Hepatocyte (in vitro differentiated cells): ENCODE measurements at regions not wholly inside any gene's neighbourhood (a gene's known extent, or its start where the extent isn't known, plus 50 kb on each side); places are given as distances from the start of the nearest gene placed in this dataset.

Source experiments
- EZH2 ChIP-seq: fragments of 200-600 bp; sonication (generic); IDR thresholded peaks from 2 replicates; pipeline ENCODE4 v1.6.1; 2016; ENCODE audit warnings: antibody characterized with exemption, mild to moderate bottlenecking, borderline replicate concordance
- TF ChIP-seq, protein P1 (sequence below): fragments of 200-600 bp; sonication (generic); IDR thresholded peaks from 2 replicates; pipeline ENCODE4 v1.5.1; 2016; ENCODE audit warnings: antibody characterized with exemption, mild to moderate bottlenecking; ENCODE audit not compliant: poor library complexity

DNA sequence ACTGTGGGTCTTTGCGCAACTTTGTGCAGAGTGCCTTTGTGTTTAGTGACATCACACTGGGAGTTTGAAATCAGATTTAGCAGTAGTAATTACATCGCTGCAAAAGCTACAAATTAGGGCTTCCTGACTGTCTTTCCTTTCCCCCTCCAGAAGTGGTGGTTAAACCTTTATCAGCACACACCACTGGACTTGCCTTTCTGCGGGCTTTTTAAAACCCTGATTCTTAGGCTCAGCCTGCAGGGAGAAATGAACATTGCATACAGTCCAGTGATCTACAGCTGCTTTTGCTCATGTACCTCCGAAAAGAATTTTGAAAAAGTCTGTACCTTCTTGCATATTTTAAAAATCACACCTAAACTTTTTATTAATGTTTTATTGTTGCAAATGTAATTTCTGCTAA is 219.7 kb upstream of the NAALADL2 start:
- no peak for TF ChIP-seq EZH2
- TF ChIP-seq, protein P1, sequence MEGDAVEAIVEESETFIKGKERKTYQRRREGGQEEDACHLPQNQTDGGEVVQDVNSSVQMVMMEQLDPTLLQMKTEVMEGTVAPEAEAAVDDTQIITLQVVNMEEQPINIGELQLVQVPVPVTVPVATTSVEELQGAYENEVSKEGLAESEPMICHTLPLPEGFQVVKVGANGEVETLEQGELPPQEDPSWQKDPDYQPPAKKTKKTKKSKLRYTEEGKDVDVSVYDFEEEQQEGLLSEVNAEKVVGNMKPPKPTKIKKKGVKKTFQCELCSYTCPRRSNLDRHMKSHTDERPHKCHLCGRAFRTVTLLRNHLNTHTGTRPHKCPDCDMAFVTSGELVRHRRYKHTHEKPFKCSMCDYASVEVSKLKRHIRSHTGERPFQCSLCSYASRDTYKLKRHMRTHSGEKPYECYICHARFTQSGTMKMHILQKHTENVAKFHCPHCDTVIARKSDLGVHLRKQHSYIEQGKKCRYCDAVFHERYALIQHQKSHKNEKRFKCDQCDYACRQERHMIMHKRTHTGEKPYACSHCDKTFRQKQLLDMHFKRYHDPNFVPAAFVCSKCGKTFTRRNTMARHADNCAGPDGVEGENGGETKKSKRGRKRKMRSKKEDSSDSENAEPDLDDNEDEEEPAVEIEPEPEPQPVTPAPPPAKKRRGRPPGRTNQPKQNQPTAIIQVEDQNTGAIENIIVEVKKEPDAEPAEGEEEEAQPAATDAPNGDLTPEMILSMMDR = no peak
